Hepatocyte (in vitro differentiated cells): ENCODE measurements at regions not wholly inside any gene's neighbourhood (a gene's known extent, or its start where the extent isn't known, plus 50 kb on each side); places are given as distances from the start of the nearest gene placed in this dataset.

Experiments
- DNase-seq: peaks from one replicate; pipeline ENCODE4 v3.0.0-alpha.2; 2016; ENCODE audit warnings: low spot score
- H2AFZ ChIP-seq: fragments of 200-600 bp; sonication (generic); 2 replicates; pipeline ENCODE4 v1.6.0; 2016; ENCODE audit warnings: antibody characterized with exemption, mild to moderate bottlenecking
- H3K27ac ChIP-seq: fragments of 200-600 bp; sonication (generic); 2 replicates; pipeline ENCODE4 v1.5.1; 2016; ENCODE audit warnings: mild to moderate bottlenecking
- H3K27me3 ChIP-seq: fragments of 200-600 bp; sonication (generic); 2 replicates; pipeline ENCODE4 v1.6.1; 2016
- H3K36me3 ChIP-seq: fragments of 200-600 bp; sonication (generic); replicated peaks from 2 replicates; pipeline ENCODE4 v1.5.1; 2016; ENCODE audit warnings: low read depth; ENCODE audit not compliant: insufficient read depth
- H3K4me1 ChIP-seq: fragments of 200-600 bp; sonication (generic); 2 replicates; pipeline ENCODE4 v1.5.1; 2016; ENCODE audit warnings: mild to moderate bottlenecking, moderate library complexity; ENCODE audit not compliant: insufficient read depth
- H3K4me2 ChIP-seq: fragments of 200-600 bp; sonication (generic); 2 replicates; pipeline ENCODE4 v1.6.0; 2016
- H3K4me3 ChIP-seq: fragments of 200-600 bp; sonication (generic); 2 replicates; pipeline ENCODE4 v1.5.1; 2016; ENCODE audit warnings: mild to moderate bottlenecking
- H3K79me2 ChIP-seq: fragments of 200-600 bp; sonication (generic); 2 replicates; pipeline ENCODE4 v1.6.0; 2017; ENCODE audit warnings: mild to moderate bottlenecking
- H3K9me2 ChIP-seq: fragments of 200-600 bp; sonication (generic); replicated peaks from 2 replicates; pipeline ENCODE4 v1.6.0; 2017; ENCODE audit warnings: mild to moderate bottlenecking; ENCODE audit not compliant: insufficient read depth
- H3K9me3 ChIP-seq: fragments of 200-600 bp; sonication (generic); 2 replicates; pipeline ENCODE4 v1.5.1; 2016; ENCODE audit warnings: low read depth, mild to moderate bottlenecking
- H4K20me1 ChIP-seq: fragments of 200-600 bp; sonication (generic); 2 replicates; pipeline ENCODE4 v1.6.0; 2016; ENCODE audit warnings: mild to moderate bottlenecking; ENCODE audit not compliant: insufficient read depth, poor library complexity, severe bottlenecking
- EZH2 ChIP-seq: fragments of 200-600 bp; sonication (generic); IDR thresholded peaks from 2 replicates; pipeline ENCODE4 v1.6.1; 2016; ENCODE audit warnings: antibody characterized with exemption, mild to moderate bottlenecking, borderline replicate concordance
- EZH2phosphoT487 ChIP-seq: fragments of 200-600 bp; sonication (generic); IDR thresholded peaks from one replicate; pipeline ENCODE4 v1.6.1; 2018; ENCODE audit warnings: antibody characterized with exemption, mild to moderate bottlenecking, low read depth, moderate library complexity; ENCODE audit not compliant: unreplicated experiment, severe bottlenecking
- WGBS: methylation state at CpG from one replicate; pipeline ENCODE4 v1.1.6; 2016; ENCODE audit warnings: low lambda C conversion rate; ENCODE audit errors: missing lambda C conversion rate; 5-methylcytosine and 5-hydroxymethylcytosine counted together
- TF ChIP-seq, protein P1 (sequence below): fragments of 200-600 bp; sonication (generic); IDR thresholded peaks from 2 replicates; pipeline ENCODE4 v1.5.1; 2016; ENCODE audit warnings: antibody characterized with exemption, mild to moderate bottlenecking; ENCODE audit not compliant: poor library complexity

DNA sequence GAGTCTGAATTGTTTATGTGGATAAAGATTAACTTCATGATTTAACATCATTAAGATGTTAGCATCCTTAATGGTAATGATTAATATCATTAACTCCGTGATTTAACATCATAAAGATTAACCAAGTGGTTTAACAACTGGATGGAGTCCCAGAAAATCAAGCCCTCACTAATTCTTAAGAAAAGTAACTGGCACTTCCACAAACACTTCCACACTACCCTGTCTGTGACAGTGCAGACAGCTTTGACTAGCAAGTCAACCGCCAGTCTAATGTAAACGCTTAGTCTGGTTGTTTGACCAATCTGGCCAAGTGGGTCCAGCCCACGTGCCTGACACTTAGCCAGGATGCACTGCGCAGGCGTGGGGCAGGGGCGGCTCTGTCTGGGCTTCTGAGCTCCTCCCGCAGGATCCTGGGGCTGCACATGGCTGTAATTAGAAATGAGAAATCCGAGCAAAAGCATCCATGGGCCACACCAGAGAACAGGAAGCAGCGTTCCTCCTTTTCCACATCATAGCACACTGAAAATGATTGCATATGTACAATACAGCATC, 424.2 kb downstream of the FOXA2 start:
- Histone ChIP-seq H2AFZ (no peak overlapping the region), H3K9me3 (no peaks in the 10 kb centered on the region), H3K79me2 (no peaks in the 10 kb centered on the region), H4K20me1 (no peaks in the 10 kb centered on the region), H3K27me3 (no peaks in the 10 kb centered on the region), H3K27ac (no peak overlapping the region), H3K36me3 (no peaks in the 10 kb centered on the region), H3K4me3 (no peak overlapping the region), H3K4me2 (no peak overlapping the region), H3K9me2 (no peaks in the 10 kb centered on the region), H3K4me1 (no peaks in the 10 kb centered on the region)
- no peak for TF ChIP-seq EZH2phosphoT487
- TF ChIP-seq EZH2 = no peak
- TF ChIP-seq, protein P1, sequence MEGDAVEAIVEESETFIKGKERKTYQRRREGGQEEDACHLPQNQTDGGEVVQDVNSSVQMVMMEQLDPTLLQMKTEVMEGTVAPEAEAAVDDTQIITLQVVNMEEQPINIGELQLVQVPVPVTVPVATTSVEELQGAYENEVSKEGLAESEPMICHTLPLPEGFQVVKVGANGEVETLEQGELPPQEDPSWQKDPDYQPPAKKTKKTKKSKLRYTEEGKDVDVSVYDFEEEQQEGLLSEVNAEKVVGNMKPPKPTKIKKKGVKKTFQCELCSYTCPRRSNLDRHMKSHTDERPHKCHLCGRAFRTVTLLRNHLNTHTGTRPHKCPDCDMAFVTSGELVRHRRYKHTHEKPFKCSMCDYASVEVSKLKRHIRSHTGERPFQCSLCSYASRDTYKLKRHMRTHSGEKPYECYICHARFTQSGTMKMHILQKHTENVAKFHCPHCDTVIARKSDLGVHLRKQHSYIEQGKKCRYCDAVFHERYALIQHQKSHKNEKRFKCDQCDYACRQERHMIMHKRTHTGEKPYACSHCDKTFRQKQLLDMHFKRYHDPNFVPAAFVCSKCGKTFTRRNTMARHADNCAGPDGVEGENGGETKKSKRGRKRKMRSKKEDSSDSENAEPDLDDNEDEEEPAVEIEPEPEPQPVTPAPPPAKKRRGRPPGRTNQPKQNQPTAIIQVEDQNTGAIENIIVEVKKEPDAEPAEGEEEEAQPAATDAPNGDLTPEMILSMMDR = no peak
- WGBS = 80% methylated on average over 10 of the region's 10 CpGs
- no peak for DNase-seq

DNA sequence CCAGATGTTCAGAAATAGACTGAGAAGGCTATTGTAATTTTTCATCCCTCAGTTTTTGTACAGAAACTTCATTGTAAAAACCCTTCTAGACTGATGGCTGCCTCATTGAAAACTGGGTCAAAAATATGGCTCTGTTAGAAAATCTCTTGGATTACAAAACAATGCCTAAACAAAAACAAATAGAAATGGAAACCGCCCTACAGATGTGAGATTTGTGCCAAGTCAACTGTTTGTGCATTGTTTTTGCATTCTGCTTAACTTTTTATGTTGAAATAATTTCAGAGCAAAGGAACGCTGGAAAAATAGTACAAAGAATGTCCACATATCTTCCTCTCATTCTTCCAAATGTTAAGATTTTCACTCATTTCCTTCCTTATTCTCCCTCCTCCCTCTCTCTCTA, 425.1 kb downstream of the FOXA2 start:
- H3K4me3 ChIP-seq = no peak overlapping the region
- H4K20me1 ChIP-seq = no peaks in the 10 kb centered on the region
- H3K4me1 ChIP-seq = no peaks in the 10 kb centered on the region
- H3K4me2 ChIP-seq = no peak overlapping the region
- H2AFZ ChIP-seq = no peak overlapping the region
- H3K9me2 ChIP-seq = no peaks in the 10 kb centered on the region
- H3K27me3 ChIP-seq = no peaks in the 10 kb centered on the region
- H3K36me3 ChIP-seq = no peaks in the 10 kb centered on the region
- TF ChIP-seq EZH2 (no peak), EZH2phosphoT487 (no peak)
- TF ChIP-seq, protein P1 = no peak
- no peak for DNase-seq
- WGBS = 74% methylated on average over 2 of the region's 2 CpGs
- no peak overlapping the region for H3K27ac ChIP-seq
- H3K9me3 ChIP-seq = no peaks in the 10 kb centered on the region
- no peaks in the 10 kb centered on the region for H3K79me2 ChIP-seq

DNA sequence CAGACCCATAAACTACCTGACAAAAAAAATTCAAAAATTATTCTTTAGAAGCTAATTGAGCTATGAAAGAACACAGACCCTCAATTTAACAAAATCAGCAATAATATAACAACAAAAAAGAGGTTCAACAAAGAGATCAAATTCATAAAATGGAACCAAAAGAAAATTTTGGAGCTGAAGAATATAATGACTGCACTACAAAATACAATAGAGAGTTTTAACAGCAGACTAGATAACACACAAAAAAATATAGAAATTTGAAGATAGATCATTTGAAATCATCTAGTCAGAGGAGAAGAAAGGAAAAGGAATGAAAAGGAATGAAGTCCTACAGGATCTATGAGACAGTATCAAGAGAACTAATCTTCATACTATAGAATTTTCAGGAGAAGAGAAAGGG, 422.1 kb downstream of the PAX1 start:
- H3K79me2 ChIP-seq = no peaks in the 10 kb centered on the region
- no peaks in the 10 kb centered on the region for H3K9me2 ChIP-seq
- no peak overlapping the region for H3K27ac ChIP-seq
- no peak overlapping the region for H3K4me2 ChIP-seq
- no peak overlapping the region for H3K4me3 ChIP-seq
- DNase-seq = no peak
- TF ChIP-seq EZH2phosphoT487 (no peak), EZH2 (no peak)
- TF ChIP-seq, protein P1 = no peak
- H2AFZ ChIP-seq = no peak overlapping the region
- no peaks in the 10 kb centered on the region for H3K27me3 ChIP-seq
- no peaks in the 10 kb centered on the region for H4K20me1 ChIP-seq
- no peaks in the 10 kb centered on the region for H3K4me1 ChIP-seq
- no peaks in the 10 kb centered on the region for H3K36me3 ChIP-seq
- H3K9me3 ChIP-seq = no peaks in the 10 kb centered on the region
